BJ (cell line): ENCODE measurements at regions not wholly inside any gene's neighbourhood (a gene's known extent, or its start where the extent isn't known, plus 50 kb on each side); places are given as distances from the start of the nearest gene placed in this dataset.
"Not testable (repeated sequence)": the region's sequence is repeated elsewhere in the genome, so short reads cannot be mapped to it uniquely, and the experiment has no call there.

Source experiments
- CTCF ChIA-PET: fragments of 350-600 bp; formaldehyde crosslinking; extraction: SDS; loops from one replicate; lab custom pipeline; 2021; ENCODE audit warnings: antibody characterized with exemption, inconsistent platforms; lab: Yijun Ruan, JAX
- POLR2A ChIA-PET: fragments of 300-600 bp; sonication (Branson Sonifier 250); formaldehyde crosslinking; extraction: SDS; loops from one replicate; lab custom pipeline; 2021; ENCODE audit warnings: antibody characterized with exemption; lab: Charles Lee
- DNase-seq: peaks from one replicate; pipeline ENCODE4 v3.0.0-alpha.2; 2011; ENCODE audit warnings: low read depth
- H3K27me3 ChIP-seq: 2 replicates; pipeline ENCODE4 v1.6.0; 2011; ENCODE audit warnings: low read length; ENCODE audit not compliant: control insufficient read depth, insufficient read depth
- H3K36me3 ChIP-seq: 2 replicates; pipeline ENCODE4 v1.5.1; 2011; ENCODE audit warnings: low read length; ENCODE audit not compliant: control insufficient read depth, insufficient read depth
- H3K4me3 ChIP-seq: 2 replicates; pipeline ENCODE4 v1.5.1; 2011; ENCODE audit warnings: low read depth, mild to moderate bottlenecking, control low read depth, low read length
- CTCF ChIP-seq: IDR thresholded peaks from 2 replicates; pipeline ENCODE4 v1.5.1; 2011; ENCODE audit warnings: low read depth, mild to moderate bottlenecking, control low read depth, inconsistent platforms, low read length, moderate library complexity; ENCODE audit not compliant: insufficient read depth

GRCh38 chr2:39968037-39968436 is 189.0 kb upstream of the THUMPD2 start:
- ChIA-PET POLR2A (no interaction called here), CTCF (interaction anchor here (1.5 kb wide), 1 partner anchor 17 kb away, joined by 3 read pairs; no protein-coding TSS in a partner anchor)
- Histone ChIP-seq H3K27me3 (no peaks in the 10 kb centered on the region), H3K36me3 (no peaks in the 10 kb centered on the region), H3K4me3 (no peak overlapping the region)
- DNase-seq: no peak
- TF ChIP-seq CTCF: no peak

- POLR2A ChIA-PET, CTCF ChIA-PET, H3K27me3 ChIP-seq, DNase-seq, H3K36me3 ChIP-seq, H3K4me3 ChIP-seq: not testable (repeated sequence)
These were observed 181.6 kb upstream of the THUMPD2 start for GRCh38 chr2:39960681-39961080.

- TF ChIP-seq CTCF: no peak
- DNase-seq: no peak
- Histone ChIP-seq H3K27me3 (no peaks in the 10 kb centered on the region), H3K4me3 (no peak overlapping the region), H3K36me3 (no peaks in the 10 kb centered on the region)
- ChIA-PET CTCF (no interaction called here), POLR2A (no interaction called here)
These were observed 175.3 kb upstream of the THUMPD2 start for GRCh38 chr2:39954346-39954745.

GRCh38 chr2:39949131-39949530 is 170.1 kb upstream of the THUMPD2 start:
- ChIA-PET CTCF (no interaction called here), POLR2A (no interaction called here)
- no peaks in the 10 kb centered on the region for H3K36me3 ChIP-seq
- DNase-seq: no peak
- no peak overlapping the region for H3K4me3 ChIP-seq
- H3K27me3 ChIP-seq: no peaks in the 10 kb centered on the region
- TF ChIP-seq CTCF: no peak

GRCh38 chr2:39948016-39948719 is 169.1 kb upstream of the THUMPD2 start:
- CTCF ChIA-PET: interaction anchor here (0.8 kb wide), 1 partner anchor 12 kb away, joined by 5 read pairs; no protein-coding TSS in a partner anchor
- DNase-seq: peak; percentile 42
- TF ChIP-seq CTCF: no peak
- Histone ChIP-seq H3K4me3 (no peak overlapping the region), H3K36me3 (no peaks in the 10 kb centered on the region), H3K27me3 (no peaks in the 10 kb centered on the region)
- POLR2A ChIA-PET: no interaction called here
